ENCODE measurements at regions not wholly inside any gene's neighbourhood (a gene's known extent, or its start where the extent isn't known, plus 50 kb on each side); places are given as distances from the start of the nearest gene placed in this dataset.

GRCh38 chr7:35551321-35552081, 143.4 kb downstream of the HERPUD2 start:
- no peak for TF ChIP-seq POLR2A (IDR thresholded peaks at IDR 0.05)
- TF ChIP-seq, protein P1, sequence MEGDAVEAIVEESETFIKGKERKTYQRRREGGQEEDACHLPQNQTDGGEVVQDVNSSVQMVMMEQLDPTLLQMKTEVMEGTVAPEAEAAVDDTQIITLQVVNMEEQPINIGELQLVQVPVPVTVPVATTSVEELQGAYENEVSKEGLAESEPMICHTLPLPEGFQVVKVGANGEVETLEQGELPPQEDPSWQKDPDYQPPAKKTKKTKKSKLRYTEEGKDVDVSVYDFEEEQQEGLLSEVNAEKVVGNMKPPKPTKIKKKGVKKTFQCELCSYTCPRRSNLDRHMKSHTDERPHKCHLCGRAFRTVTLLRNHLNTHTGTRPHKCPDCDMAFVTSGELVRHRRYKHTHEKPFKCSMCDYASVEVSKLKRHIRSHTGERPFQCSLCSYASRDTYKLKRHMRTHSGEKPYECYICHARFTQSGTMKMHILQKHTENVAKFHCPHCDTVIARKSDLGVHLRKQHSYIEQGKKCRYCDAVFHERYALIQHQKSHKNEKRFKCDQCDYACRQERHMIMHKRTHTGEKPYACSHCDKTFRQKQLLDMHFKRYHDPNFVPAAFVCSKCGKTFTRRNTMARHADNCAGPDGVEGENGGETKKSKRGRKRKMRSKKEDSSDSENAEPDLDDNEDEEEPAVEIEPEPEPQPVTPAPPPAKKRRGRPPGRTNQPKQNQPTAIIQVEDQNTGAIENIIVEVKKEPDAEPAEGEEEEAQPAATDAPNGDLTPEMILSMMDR (IDR thresholded peaks at IDR 0.05 in 4 of 5, conservative IDR thresholded peaks at IDR 0.05 in 1 of 5) = no peak

Data from gastrocnemius medialis (tissue), 4 donors.